ENCODE measurements at regions not wholly inside any gene's neighbourhood (a gene's known extent, or its start where the extent isn't known, plus 50 kb on each side); places are given as distances from the start of the nearest gene placed in this dataset.

GRCh38 chr15:59953392-59953883, 50.7 kb upstream of the FOXB1 start:
- DNase-seq, result no peak

- DNase-seq, result no peak
These were observed 51.2 kb upstream of the FOXB1 start for GRCh38 chr15:59952960-59953359.

- DNase-seq, result no peak
These were observed 53.3 kb upstream of the FOXB1 start for GRCh38 chr15:59950603-59951388.

- DNase-seq, result no peak
These were observed 55.0 kb upstream of the FOXB1 start for GRCh38 chr15:59948924-59949613.

GRCh38 chr15:59946084-59946483, 58.0 kb upstream of the FOXB1 start:
- no peak for DNase-seq

GRCh38 chr15:59945036-59945435, 59.1 kb upstream of the FOXB1 start:
- DNase-seq, result no peak

- no peak for DNase-seq
These were observed 62.5 kb upstream of the FOXB1 start for GRCh38 chr15:59941612-59942011.

GRCh38 chr15:59940928-59941327, 63.2 kb upstream of the FOXB1 start:
- no peak for DNase-seq

GRCh38 chr15:59940456-59940855, 63.7 kb upstream of the FOXB1 start:
- no peak for DNase-seq

GRCh38 chr15:59936741-59937140, 67.4 kb upstream of the FOXB1 start:
- no peak for DNase-seq

GRCh38 chr15:59933607-59934006, 70.5 kb upstream of the FOXB1 start:
- no peak for DNase-seq

GRCh38 chr15:59931646-59932261, 72.4 kb upstream of the FOXB1 start:
- no peak for DNase-seq

GRCh38 chr15:59924812-59925522, 79.1 kb upstream of the FOXB1 start:
- no peak for DNase-seq

- DNase-seq, result no peak
These were observed 80.0 kb upstream of the FOXB1 start for GRCh38 chr15:59924096-59924495.

- DNase-seq, result no peak
These were observed 80.6 kb upstream of the FOXB1 start for GRCh38 chr15:59923508-59923907.

GRCh38 chr15:59918994-59919951, 84.8 kb upstream of the FOXB1 start:
- no peak for DNase-seq

- peak; percentile 21 for DNase-seq
These were observed 86.5 kb upstream of the FOXB1 start for GRCh38 chr15:59917504-59918157.

GRCh38 chr15:59906046-59906445, 98.1 kb upstream of the FOXB1 start:
- no peak for DNase-seq

- DNase-seq, result no peak
These were observed 98.9 kb upstream of the FOXB1 start for GRCh38 chr15:59905176-59905575.

GRCh38 chr15:59904450-59905135, 99.5 kb upstream of the FOXB1 start:
- no peak for DNase-seq

GRCh38 chr15:59896663-59897074, 107.4 kb upstream of the FOXB1 start:
- no peak for DNase-seq

All from midbrain (tissue), 1 donor.